ENCODE measurements at regions not wholly inside any gene's neighbourhood (a gene's known extent, or its start where the extent isn't known, plus 50 kb on each side); places are given as distances from the start of the nearest gene placed in this dataset.

DNA sequence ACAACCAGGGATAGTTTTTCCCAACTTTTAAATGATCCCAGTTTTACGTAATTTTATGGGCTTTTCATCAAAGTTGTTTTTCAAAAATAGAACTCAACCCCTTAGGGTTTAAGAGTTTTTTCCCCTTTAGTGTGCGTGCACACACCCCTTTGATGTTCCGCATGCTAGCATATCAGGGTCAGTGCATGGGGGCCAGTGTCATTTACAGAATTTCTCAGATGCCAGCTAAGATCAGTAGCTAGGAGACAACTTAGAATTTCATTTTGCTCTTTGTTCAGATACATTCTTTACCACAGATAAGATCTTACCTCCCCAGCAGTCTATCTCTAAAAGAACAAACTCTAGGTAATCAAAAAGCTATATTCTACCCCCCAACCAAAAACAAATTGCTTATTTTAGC lies 238.5 kb upstream of the SASH1 start:
- Mint-ChIP-seq H3K27ac (no peak overlapping the region), H3K4me3 (no peak overlapping the region), H3K9me3 (peaks cover 0 to 12% (median 4%) of the 10 kb centered on the region in 7 donors), H3K36me3 (no peaks in the 10 kb centered on the region), H3K4me1 (no peaks in the 10 kb centered on the region), H3K27me3 (ENCODE audit: low read depth in 3 of 3) (no peaks in the 10 kb centered on the region)
- H4K20me1 ChIP-seq (ENCODE audit: insufficient read depth, low read length), result no peaks in the 10 kb centered on the region
- no peaks in the 10 kb centered on the region for H3K79me2 ChIP-seq (ENCODE audit: insufficient read depth, low read length)
- H3K9me3 ChIP-seq (replicated peaks in 1 of 2; ENCODE audit: control insufficient read depth in 1 of 2, insufficient read depth in 1 of 2, low read length in 2 of 2), result peaks cover 0 to 2% of the 10 kb centered on the region in 2 donors
- no peak for TF ChIP-seq CTCF (IDR thresholded peaks at IDR 0.05)
- no peaks in the 10 kb centered on the region for H3K4me1 ChIP-seq (ENCODE audit: control insufficient read depth in 1 of 2, insufficient read depth in 2 of 2, low read length in 2 of 2)
- intact Hi-C loops (cut with micrococcal nuclease), result no loop called here
- 83% methylated on average over 2 of the region's 3 CpGs for WGBS (ENCODE audit: insufficient coverage)
- no peak overlapping the region for H3K4me2 ChIP-seq (replicated peaks; ENCODE audit: extremely low read depth, low read length, poor library complexity, severe bottlenecking)
- no peak overlapping the region for H3K4me3 ChIP-seq (replicated peaks in 1 of 3; ENCODE audit: low read depth in 2 of 3, low read length in 3 of 3)
- H3K27me3 ChIP-seq (ENCODE audit: control insufficient read depth in 2 of 2, insufficient read depth in 2 of 2, low read length in 2 of 2), result no peaks in the 10 kb centered on the region
- no peaks in the 10 kb centered on the region for H3K36me3 ChIP-seq (replicated peaks in 1 of 2; ENCODE audit: control insufficient read depth in 1 of 2, insufficient read depth in 2 of 2, low read length in 2 of 2)
- no peak overlapping the region for H3K27ac ChIP-seq (ENCODE audit: low read depth in 1 of 2, low read length in 2 of 2)
- no peak for DNase-seq
- H3K9ac ChIP-seq (ENCODE audit: insufficient read depth, low read length, poor library complexity, severe bottlenecking), result no peak overlapping the region
- H2AFZ ChIP-seq (ENCODE audit: insufficient read depth, low read depth, low read length, poor library complexity, severe bottlenecking), result no peak overlapping the region

DNA sequence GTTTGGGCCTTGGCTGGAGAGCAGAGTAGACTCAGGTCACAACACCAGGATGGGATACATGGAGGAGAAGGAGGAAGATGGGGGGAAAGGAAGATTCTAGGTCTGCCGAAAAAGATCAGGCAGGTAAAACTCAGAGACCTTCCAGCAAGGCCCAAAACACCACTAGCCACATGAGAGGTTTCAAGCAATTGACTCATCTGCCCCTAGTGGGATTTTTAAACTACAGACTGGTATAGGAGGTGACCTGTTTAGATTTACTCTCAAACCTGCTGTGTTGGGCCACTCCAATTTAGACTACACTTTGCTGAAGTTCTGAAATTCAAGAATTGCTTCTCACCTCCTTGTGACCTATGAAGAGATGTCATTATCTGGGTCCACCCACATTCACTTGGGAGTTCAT lies 236.9 kb upstream of the SASH1 start:
- TF ChIP-seq CTCF (IDR thresholded peaks at IDR 0.05), result no peak
- WGBS (ENCODE audit: insufficient coverage), result no CpG with 5 or more reads among the region's 1 CpG
- H3K36me3 ChIP-seq (replicated peaks in 1 of 2; ENCODE audit: control insufficient read depth in 1 of 2, insufficient read depth in 2 of 2, low read length in 2 of 2), result no peaks in the 10 kb centered on the region
- Mint-ChIP-seq H3K9me3 (peaks cover 0 to 8% (median 2%) of the 10 kb centered on the region in 7 donors), H3K4me3 (no peak overlapping the region), H3K4me1 (no peaks in the 10 kb centered on the region), H3K27ac (no peak overlapping the region), H3K36me3 (no peaks in the 10 kb centered on the region), H3K27me3 (ENCODE audit: low read depth in 3 of 3) (no peaks in the 10 kb centered on the region)
- H3K27me3 ChIP-seq (ENCODE audit: control insufficient read depth in 2 of 2, insufficient read depth in 2 of 2, low read length in 2 of 2), result no peaks in the 10 kb centered on the region
- peaks cover 0 to under 1% of the 10 kb centered on the region in 2 donors for H3K9me3 ChIP-seq (replicated peaks in 1 of 2; ENCODE audit: control insufficient read depth in 1 of 2, insufficient read depth in 1 of 2, low read length in 2 of 2)
- H4K20me1 ChIP-seq (ENCODE audit: insufficient read depth, low read length), result no peaks in the 10 kb centered on the region
- H3K27ac ChIP-seq (ENCODE audit: low read depth in 1 of 2, low read length in 2 of 2), result no peak overlapping the region
- H3K9ac ChIP-seq (ENCODE audit: insufficient read depth, low read length, poor library complexity, severe bottlenecking), result no peak overlapping the region
- DNase-seq, result no peak
- no peak overlapping the region for H3K4me3 ChIP-seq (replicated peaks in 1 of 3; ENCODE audit: low read depth in 2 of 3, low read length in 3 of 3)
- H2AFZ ChIP-seq (ENCODE audit: insufficient read depth, low read depth, low read length, poor library complexity, severe bottlenecking), result no peak overlapping the region
- H3K4me1 ChIP-seq (ENCODE audit: control insufficient read depth in 1 of 2, insufficient read depth in 2 of 2, low read length in 2 of 2), result no peaks in the 10 kb centered on the region
- intact Hi-C loops (cut with micrococcal nuclease), result no loop called here
- no peak overlapping the region for H3K4me2 ChIP-seq (replicated peaks; ENCODE audit: extremely low read depth, low read length, poor library complexity, severe bottlenecking)
- no peaks in the 10 kb centered on the region for H3K79me2 ChIP-seq (ENCODE audit: insufficient read depth, low read length)
